ENCODE measurements at regions not wholly inside any gene's neighbourhood (a gene's known extent, or its start where the extent isn't known, plus 50 kb on each side); places are given as distances from the start of the nearest gene placed in this dataset.

GRCh38 chr1:90838720-90839119 is 121.6 kb upstream of the BARHL2 start:
- TF ChIP-seq CTCF (IDR thresholded peaks at IDR 0.05; ENCODE audit: poor library complexity) = no peak
- TF ChIP-seq EZH2 (IDR thresholded peaks at IDR 0.05; ENCODE audit: borderline replicate concordance) = no peak
